Mucosa of descending colon (tissue), 3 donors: ENCODE measurements at regions not wholly inside any gene's neighbourhood (a gene's known extent, or its start where the extent isn't known, plus 50 kb on each side); places are given as distances from the start of the nearest gene placed in this dataset.

ENCODE experiments used
- ATAC-seq: fragments of 200-7000 bp; cut with Tn5 transposase; one replicate; pipeline ENCODE4 v1.9.1; 2020; ENCODE audit warnings: mild to moderate bottlenecking, moderate library complexity
- DNase-seq, 3 donors: peaks; one replicate each; pipeline ENCODE4 v3.0.0-alpha.2; 2020
- H3K36me3 ChIP-seq: fragments of 200-600 bp; one replicate; pipeline ENCODE4 v1.8.0; 2021; ENCODE audit warnings: low read depth, mild to moderate bottlenecking
- H3K4me1 ChIP-seq: fragments of 200-600 bp; one replicate; pipeline ENCODE4 v1.8.0; 2021; ENCODE audit warnings: low read depth, mild to moderate bottlenecking
- H3K4me3 ChIP-seq: fragments of 200-600 bp; one replicate; pipeline ENCODE4 v1.8.0; 2021; ENCODE audit warnings: mild to moderate bottlenecking
- H3K9me3 ChIP-seq: fragments of 200-600 bp; one replicate; pipeline ENCODE4 v1.8.0; 2021; ENCODE audit warnings: mild to moderate bottlenecking
- CTCF ChIP-seq: fragments of 200-600 bp; IDR thresholded peaks from one replicate; pipeline ENCODE4 v1.8.0; 2022; ENCODE audit warnings: antibody characterized with exemption, mild to moderate bottlenecking
- intact Hi-C, 2 donors: fragments of 100-400 bp; cut with DNase I in 1 of 2; cut with micrococcal nuclease in 1 of 2; formaldehyde crosslinking; loops; one replicate each; pipeline versions ENCODE4 v1.11.0 to v1.11.1; 2022; cut with DNase I, micrococcal nuclease
- donor health status: DM: no; HTN: no; CAD: no; lungs with moderate emphysema.
- donor health status: DM: no; HTN: no; CAD: no.
- donor health status: DM: no; HTN: yes; CAD: no.

- H3K36me3 ChIP-seq = no peaks in the 10 kb centered on the region
- peak; percentile 20 for ATAC-seq
- DNase-seq = no peak
- no peak overlapping the region for H3K4me3 ChIP-seq
- intact Hi-C loops = no loop called here
- H3K9me3 ChIP-seq = no peaks in the 10 kb centered on the region
- TF ChIP-seq CTCF = no peak
- no peaks in the 10 kb centered on the region for H3K4me1 ChIP-seq
Measured at GRCh38 chr3:81439108-81439507, 322.3 kb downstream of the GBE1 start.

GRCh38 chr3:81437683-81438082, 323.8 kb downstream of the GBE1 start:
- no peaks in the 10 kb centered on the region for H3K4me1 ChIP-seq
- H3K4me3 ChIP-seq = no peak overlapping the region
- no peak for DNase-seq
- H3K9me3 ChIP-seq = no peaks in the 10 kb centered on the region
- TF ChIP-seq CTCF = no peak
- intact Hi-C loops = no loop called here
- no peak for ATAC-seq
- no peaks in the 10 kb centered on the region for H3K36me3 ChIP-seq

- no peak for DNase-seq
- Histone ChIP-seq H3K36me3 (no peaks in the 10 kb centered on the region), H3K4me3 (no peak overlapping the region), H3K4me1 (no peaks in the 10 kb centered on the region), H3K9me3 (no peaks in the 10 kb centered on the region)
- no peak for TF ChIP-seq CTCF
- no peak for ATAC-seq
- intact Hi-C loops = no loop called here
Measured at GRCh38 chr3:81436182-81436581, 325.3 kb downstream of the GBE1 start.

GRCh38 chr3:81435050-81435449, 326.4 kb downstream of the GBE1 start:
- TF ChIP-seq CTCF = no peak
- ATAC-seq (peak; percentile 58), DNase-seq (no peak)
- no peaks in the 10 kb centered on the region for H3K36me3 ChIP-seq
- no peaks in the 10 kb centered on the region for H3K9me3 ChIP-seq
- intact Hi-C loops = no loop called here
- no peaks in the 10 kb centered on the region for H3K4me1 ChIP-seq
- no peak overlapping the region for H3K4me3 ChIP-seq

- Histone ChIP-seq H3K4me1 (no peaks in the 10 kb centered on the region), H3K36me3 (no peaks in the 10 kb centered on the region), H3K9me3 (no peaks in the 10 kb centered on the region), H3K4me3 (no peak overlapping the region)
- intact Hi-C loops = no loop called here
- no peak for ATAC-seq
- DNase-seq = no peak
- TF ChIP-seq CTCF = no peak
Measured at GRCh38 chr3:81434161-81434560, 327.3 kb downstream of the GBE1 start.

- intact Hi-C loops = no loop called here
- H3K9me3 ChIP-seq = no peaks in the 10 kb centered on the region
- ATAC-seq (no peak), DNase-seq (no peak)
- no peak for TF ChIP-seq CTCF
- no peaks in the 10 kb centered on the region for H3K4me1 ChIP-seq
- H3K36me3 ChIP-seq = no peaks in the 10 kb centered on the region
- no peak overlapping the region for H3K4me3 ChIP-seq
Measured at GRCh38 chr3:81433675-81434074, 327.8 kb downstream of the GBE1 start.
